ENCODE measurements at regions not wholly inside any gene's neighbourhood (a gene's known extent, or its start where the extent isn't known, plus 50 kb on each side); places are given as distances from the start of the nearest gene placed in this dataset.

DNA sequence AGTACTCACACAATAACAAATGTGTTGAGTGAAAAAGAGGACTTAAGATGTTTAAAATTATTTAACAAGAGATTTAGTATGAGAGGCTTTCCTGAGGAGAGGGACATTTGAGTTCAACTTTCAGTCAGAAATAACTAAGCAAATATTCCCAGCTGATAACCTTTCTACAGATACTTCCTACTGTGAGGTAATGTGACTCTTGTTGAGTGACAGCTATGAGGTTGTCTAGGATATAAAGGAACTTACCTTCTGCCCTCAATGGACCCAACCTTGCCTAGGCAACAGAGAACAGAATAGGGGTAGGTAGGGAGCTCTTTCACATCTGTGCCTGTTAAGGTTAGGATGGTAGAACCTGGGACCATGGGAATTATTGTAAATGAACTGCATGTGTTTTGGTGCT lies 54.7 kb downstream of the GLUD2 start:
- no peak for DNase-seq (ENCODE audit: low read depth in 2 of 3, low spot score in 2 of 3)

- no peak for DNase-seq (ENCODE audit: low read depth in 2 of 3, low spot score in 2 of 3)
Observed at GRCh38 chrX:121103381-121103780, 56.0 kb downstream of the GLUD2 start.

DNA sequence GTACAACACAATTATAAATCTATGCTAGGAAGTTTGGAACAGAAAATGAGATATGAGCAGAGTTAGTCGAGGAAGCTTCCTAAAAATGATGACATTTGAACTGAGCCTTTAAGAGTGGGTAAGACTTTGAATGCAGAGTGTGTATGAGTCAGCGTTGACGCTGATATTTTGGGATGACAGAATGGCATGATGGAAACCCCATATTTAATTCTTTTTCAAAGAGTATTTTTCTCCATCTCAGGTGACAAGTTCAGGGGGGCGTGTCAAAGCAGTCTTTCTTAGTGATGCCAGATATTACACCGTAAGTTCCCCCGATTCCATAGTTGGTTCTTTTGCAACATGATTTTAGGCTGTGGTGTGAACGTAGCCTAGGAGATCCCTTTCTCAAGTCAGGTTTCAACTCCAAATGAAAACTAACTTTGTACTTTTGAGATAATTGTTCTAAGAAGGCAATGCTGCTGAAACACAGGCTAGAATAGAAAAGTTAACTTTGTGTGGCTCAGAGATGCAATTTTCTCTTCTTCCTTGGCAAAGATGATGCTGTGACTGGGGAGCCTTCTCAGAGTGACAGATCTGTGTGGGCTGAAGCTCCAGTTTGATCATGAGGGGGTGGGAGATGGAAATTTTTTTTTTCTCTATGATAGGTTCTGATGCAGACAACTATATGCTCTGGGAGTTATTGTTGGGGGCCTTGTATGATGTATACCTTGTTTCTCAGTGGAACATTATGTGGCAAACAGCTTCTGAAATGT lies 59.2 kb downstream of the GLUD2 start:
- no peak for DNase-seq (ENCODE audit: low read depth in 2 of 3, low spot score in 2 of 3)

GRCh38 chrX:121109986-121110385 lies 62.6 kb downstream of the GLUD2 start:
- no peak for DNase-seq (ENCODE audit: low read depth in 2 of 3, low spot score in 2 of 3)

DNA sequence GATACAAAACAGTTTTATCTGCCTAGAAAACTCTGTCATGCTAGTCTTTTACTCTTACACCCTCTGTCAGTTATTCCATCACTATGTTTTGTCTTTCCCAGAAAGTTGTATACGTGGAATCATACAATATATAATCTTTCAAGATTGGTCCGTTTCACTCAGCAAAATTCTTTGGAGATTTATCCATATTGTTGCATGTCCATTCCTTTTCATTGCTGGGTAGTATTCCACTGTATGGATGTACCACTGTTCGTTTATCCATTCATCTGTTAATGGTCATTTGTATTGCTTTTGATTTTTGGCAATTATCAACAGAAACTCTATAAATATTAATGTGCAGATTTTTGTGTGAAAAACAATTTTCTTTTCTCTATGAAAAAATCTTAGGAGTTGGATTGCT lies 63.1 kb downstream of the GLUD2 start:
- no peak for DNase-seq (ENCODE audit: low read depth in 2 of 3, low spot score in 2 of 3)

DNA sequence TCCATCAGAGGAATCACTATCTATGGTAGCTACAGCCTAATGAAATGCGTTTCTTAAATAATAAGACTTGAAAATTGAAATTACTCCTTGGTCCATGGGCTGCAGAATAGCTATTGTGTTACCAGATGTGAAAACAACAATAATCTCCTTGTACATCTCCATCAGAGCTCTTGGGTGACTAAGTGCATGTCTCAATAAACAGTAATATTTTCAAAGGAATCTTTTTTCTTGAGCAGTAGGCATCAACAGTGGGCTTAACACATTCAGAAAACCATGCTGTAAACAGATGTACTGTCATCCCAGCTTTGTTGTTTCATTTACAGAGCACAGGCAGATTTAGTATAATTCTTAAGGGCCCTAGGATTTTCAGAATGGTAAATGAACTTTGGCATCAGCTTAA lies 67.3 kb downstream of the GLUD2 start:
- no peak for DNase-seq (ENCODE audit: low read depth in 2 of 3, low spot score in 2 of 3)

DNA sequence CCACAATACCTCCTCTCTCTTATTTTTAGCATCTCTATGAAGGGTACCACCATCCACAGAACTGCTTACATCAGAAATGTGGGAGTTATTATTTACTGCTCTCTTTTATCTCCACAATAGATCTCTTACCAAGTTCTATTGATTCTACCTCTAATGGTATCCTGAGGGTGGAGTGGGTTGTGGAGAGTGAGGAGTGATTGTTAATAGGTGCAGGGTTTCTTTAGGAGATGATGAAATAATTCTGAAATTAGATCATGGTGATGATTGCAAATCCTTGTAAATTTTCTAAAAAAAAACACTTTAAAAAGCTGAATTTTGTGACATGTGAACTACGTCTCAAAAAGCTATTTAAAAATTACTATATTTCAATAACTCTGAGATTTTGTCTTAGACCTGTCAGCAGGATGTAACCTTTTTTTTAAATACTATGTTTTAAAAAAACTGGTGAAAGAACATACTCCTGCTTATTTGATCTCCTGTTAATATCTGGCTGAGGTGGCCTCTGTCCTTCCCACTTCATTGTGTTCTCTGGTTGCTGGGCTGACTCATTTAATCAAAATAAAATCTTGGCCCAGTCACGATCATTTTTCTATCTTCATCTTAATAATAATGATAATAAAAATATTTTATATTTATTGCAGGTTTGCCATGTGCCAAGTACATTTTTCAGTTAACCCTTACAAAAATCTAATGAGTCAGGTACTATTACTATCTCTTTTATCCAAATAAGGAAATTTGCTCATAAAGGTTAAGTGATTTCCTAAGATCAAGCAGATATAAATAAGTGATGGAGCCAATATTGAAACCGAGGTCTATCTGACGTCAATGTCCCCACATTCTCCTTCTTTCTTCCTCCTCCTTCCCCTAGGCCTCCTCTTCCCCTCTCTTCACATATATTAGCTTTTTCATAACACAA lies 73.5 kb downstream of the GLUD2 start:
- DNase-seq (ENCODE audit: low read depth in 2 of 3, low spot score in 2 of 3) = no peak

- no peak for DNase-seq (ENCODE audit: low read depth in 2 of 3, low spot score in 2 of 3)
Observed at GRCh38 chrX:121122332-121122731, 74.9 kb downstream of the GLUD2 start.

DNA sequence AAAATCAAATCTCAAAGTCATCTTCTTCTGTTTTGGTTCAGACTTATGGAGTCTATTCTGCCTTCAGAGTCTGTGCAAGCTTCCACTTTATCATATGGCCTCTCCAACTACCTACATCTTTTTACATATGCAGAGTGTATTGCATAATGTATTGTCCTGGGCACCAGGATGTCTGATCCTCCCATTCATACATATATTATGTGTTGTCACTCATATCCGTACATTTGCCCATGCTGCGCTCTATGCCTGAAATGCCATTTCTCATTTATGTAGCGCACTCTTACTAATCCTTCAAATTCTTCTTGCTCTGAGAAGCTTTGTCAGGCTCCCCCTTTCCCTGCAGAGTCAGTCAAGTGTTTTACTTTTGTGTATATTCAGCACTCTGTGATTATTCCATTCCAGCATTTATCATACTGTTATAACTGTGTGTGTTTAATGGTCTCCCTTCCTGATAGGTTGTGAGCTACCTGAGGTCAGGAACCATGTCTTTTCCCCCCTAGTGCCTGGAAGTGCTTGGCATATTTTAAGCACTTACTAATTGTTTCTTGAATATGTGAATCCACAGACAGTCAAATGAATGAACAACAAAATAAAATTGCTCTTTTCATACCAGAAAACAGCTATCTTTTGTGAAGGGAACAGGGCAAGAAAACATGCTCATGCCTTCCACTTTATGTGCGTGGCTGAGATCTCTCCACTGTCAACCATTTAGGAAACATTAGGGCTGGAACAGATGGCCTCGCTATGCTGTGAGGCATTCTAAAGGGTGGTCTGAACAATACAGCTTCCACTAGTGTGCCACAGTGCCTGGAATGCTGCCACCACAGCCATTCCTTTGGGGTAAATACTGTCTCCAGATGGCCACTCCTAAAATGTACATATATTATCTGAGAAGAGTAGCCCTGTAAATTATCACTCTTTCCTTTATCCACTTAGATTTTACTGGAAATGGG lies 81.8 kb downstream of the GLUD2 start:
- no peak for DNase-seq (ENCODE audit: low read depth in 2 of 3, low spot score in 2 of 3)

DNA sequence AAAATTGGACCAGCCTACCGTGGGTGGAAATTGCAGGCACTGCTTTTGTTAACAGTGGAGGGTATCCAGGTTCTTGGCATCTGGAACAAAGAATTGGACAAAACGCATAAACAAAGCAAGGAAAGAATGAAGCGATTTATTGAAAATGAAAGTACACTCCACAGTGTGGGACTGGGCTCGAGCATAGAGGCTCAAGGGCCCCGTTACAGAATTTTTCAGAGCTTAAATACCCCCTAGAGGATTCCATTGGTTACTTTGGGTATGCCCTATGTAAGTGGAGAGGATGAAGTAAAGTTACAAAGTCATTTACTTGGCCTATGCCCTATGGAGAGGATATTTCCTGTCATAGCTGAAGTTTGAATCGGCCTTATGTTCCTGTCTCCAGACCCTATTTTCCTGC lies 85.3 kb downstream of the GLUD2 start:
- DNase-seq (ENCODE audit: low read depth in 2 of 3, low spot score in 2 of 3) = no peak

DNA sequence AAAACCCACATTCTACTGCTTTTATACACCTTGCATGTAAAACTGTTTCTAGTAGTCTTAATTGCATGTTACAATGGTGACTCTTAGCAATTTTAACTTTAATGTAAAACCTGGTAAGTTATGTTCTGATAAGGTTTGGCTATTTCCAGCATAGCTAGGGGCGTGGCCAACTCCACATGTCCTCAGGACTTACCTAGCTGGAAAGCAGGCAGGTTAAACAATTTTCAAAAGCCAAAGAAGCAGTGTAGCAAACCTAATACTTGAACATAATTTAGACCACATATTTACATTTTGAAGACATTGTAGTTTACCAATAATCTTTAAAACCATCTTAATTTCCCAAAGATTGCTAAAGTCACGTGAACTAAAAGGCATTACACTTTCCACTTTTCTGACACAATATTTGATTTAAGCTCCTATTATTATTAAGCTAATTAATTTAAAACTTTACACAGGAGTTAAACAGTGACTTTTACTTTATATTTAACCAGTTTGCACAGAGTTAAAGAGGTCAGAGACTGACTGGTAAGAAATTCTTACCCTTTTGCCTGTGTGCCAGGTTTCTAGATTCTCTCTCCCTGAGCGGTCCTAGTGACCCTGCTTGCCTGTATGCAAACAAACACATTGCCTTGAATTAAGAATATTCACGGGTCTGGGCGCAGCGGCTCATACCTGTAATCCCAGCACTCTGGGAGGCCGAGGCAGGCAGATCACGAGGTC lies 88.2 kb downstream of the GLUD2 start:
- DNase-seq (ENCODE audit: low read depth in 2 of 3, low spot score in 2 of 3) = no peak

- DNase-seq (ENCODE audit: low read depth in 2 of 3, low spot score in 2 of 3) = no peak
Observed at GRCh38 chrX:121146059-121146628, 98.7 kb downstream of the GLUD2 start.

GRCh38 chrX:121150217-121150616 lies 102.8 kb downstream of the GLUD2 start:
- no peak for DNase-seq (ENCODE audit: low read depth in 2 of 3, low spot score in 2 of 3)

GRCh38 chrX:121151293-121151692 lies 103.9 kb downstream of the GLUD2 start:
- DNase-seq (ENCODE audit: low read depth in 2 of 3, low spot score in 2 of 3) = no peak

DNA sequence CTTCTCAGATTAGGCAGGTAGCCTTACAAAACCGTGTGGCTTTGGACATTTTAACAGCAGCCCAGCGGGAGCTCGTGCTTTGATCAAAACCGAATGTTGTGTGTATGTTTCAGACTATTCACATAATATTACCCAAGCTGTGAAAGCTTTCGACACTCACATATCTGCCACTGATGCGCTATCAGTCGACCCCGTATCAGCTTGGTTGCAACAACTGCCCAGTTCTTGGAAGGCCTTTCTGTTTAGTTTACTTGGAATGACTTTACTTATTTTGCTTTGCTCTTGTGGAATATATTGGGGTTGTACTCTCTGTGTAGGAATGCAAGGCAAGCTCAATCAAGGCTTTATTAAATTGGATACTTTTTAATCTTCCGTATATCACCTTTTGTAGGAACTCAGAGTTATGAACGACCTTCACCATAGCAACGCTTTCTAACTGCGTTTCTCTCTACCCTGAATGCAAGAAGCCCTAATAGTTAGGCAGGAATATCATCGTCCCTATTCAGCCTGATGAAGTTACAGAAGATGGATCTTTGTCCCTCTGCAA lies 107.5 kb downstream of the GLUD2 start:
- no peak for DNase-seq (ENCODE audit: low read depth in 2 of 3, low spot score in 2 of 3)

GRCh38 chrX:121160987-121161386 lies 113.6 kb downstream of the GLUD2 start:
- no peak for DNase-seq (ENCODE audit: low read depth in 2 of 3, low spot score in 2 of 3)

DNA sequence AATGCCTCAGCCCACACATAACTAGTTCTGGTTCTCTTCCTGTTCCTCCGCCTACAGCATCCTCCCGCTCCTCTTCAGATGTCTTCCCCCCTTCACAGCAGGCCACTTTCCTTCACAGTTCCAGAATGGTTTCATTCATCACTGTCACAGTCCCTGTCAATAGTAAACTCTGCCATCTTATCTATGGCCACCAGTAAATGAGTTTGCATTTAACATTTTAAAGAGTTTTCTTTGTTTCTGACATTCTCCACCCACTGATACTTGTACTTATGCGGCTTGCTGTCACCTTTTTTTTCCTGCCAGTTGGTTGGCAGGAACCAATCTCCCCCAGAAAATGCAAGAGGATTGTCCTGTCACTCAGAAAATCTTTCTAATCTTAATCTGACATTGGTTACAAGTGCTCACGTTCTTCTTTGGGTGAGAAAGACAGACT lies 114.1 kb downstream of the GLUD2 start:
- no peak for DNase-seq (ENCODE audit: low read depth in 2 of 3, low spot score in 2 of 3)

- no peak for DNase-seq (ENCODE audit: low read depth in 2 of 3, low spot score in 2 of 3)
Observed at GRCh38 chrX:121163443-121163842, 116.0 kb downstream of the GLUD2 start.

DNA sequence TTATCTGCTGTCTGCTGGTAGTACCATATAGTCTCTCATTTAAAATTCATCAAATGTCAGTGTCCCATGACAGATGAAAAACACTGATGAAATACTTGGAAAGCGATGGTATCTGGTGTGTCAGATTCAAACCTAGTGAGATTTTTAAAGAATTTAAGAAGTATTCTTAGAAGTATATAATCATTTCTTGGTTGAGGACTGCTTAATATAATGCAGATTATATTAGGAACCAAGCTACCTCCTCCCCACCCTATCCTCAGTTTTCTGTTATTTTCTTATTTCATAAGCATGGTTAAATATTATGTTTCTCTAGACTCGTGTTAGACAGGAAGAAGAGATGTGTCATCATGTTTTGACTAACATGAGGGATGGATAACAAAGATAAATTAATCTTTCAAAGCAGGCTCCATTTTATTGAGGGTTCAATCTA lies 118.5 kb downstream of the GLUD2 start:
- DNase-seq (ENCODE audit: low read depth in 2 of 3, low spot score in 2 of 3) = no peak

All from hematopoietic multipotent progenitor cell (in vitro differentiated cells).